ENCODE measurements at regions not wholly inside any gene's neighbourhood (a gene's known extent, or its start where the extent isn't known, plus 50 kb on each side); places are given as distances from the start of the nearest gene placed in this dataset.

DNA sequence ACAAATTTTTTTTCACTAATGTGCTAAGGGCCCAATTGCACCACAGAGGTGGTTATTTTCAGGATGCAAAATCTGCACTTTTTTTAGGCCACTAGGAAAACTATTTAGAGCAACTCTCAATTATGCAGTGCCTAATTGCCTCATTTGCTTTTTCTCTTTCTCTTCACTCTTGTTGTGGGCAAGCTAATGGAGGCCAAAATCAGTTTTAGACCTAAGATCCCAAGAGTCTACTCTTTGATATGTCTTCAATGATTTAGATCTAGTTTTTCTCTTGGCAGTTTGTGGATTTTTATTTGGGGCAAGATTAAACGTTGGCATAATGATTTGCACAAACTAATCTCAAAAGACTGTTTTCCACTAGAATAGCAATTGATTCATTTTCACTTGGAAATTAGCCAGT is 1996.9 kb downstream of the LRRC4C start:
- TF ChIP-seq, protein P1, sequence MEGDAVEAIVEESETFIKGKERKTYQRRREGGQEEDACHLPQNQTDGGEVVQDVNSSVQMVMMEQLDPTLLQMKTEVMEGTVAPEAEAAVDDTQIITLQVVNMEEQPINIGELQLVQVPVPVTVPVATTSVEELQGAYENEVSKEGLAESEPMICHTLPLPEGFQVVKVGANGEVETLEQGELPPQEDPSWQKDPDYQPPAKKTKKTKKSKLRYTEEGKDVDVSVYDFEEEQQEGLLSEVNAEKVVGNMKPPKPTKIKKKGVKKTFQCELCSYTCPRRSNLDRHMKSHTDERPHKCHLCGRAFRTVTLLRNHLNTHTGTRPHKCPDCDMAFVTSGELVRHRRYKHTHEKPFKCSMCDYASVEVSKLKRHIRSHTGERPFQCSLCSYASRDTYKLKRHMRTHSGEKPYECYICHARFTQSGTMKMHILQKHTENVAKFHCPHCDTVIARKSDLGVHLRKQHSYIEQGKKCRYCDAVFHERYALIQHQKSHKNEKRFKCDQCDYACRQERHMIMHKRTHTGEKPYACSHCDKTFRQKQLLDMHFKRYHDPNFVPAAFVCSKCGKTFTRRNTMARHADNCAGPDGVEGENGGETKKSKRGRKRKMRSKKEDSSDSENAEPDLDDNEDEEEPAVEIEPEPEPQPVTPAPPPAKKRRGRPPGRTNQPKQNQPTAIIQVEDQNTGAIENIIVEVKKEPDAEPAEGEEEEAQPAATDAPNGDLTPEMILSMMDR (IDR thresholded peaks at IDR 0.05; ENCODE audit: borderline replicate concordance, control extremely low read depth, extremely low read depth, insufficient read depth, missing control alignments) = no peak
- in situ Hi-C loops (cut with MboI; ENCODE audit: low sequenced_read_pairs, unreplicated experiment) = no loop called here
- no peak for DNase-seq (ENCODE audit: low spot score)

DNA sequence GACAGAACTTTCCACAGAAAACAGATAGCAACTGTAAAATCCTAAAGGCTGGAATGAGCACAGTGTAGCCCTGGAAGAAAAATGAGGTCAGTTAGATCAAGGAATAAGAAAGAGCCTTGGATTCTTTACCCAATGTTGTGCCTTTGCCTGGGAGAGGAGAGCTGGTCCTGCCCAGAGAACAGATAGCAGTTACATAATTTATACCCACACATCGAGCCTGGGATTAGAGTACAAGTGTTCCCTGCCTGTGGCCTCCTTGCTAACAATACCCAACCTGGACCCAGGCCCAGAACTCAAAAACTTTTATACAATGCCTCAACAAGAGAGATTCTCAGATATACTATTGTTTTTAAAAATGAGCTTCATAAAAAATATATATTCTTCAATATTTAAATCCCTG is 1998.4 kb downstream of the LRRC4C start:
- no peak for DNase-seq (ENCODE audit: low spot score)
- TF ChIP-seq, protein P1 (IDR thresholded peaks at IDR 0.05; ENCODE audit: borderline replicate concordance, control extremely low read depth, extremely low read depth, insufficient read depth, missing control alignments) = no peak
- in situ Hi-C loops (cut with MboI; ENCODE audit: low sequenced_read_pairs, unreplicated experiment) = no loop called here

DNA sequence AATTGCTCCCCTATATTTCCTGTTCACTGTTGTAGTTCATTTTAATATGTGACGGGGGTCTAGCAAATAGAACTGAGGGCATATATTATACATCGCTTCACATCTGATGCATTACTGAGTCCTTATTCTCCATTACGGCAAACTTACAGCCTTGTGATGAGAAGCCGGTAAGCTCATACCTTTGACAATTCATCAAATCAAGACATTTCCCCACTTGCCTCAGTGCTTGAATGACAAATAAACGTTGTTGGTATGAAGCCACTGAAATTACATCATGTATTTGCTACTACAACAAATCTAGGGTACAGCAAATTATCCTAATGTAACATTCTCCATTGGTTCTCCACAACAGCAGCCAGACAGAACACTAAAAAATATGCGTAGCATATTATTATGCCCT is 1999.8 kb downstream of the LRRC4C start:
- in situ Hi-C loops (cut with MboI; ENCODE audit: low sequenced_read_pairs, unreplicated experiment) = no loop called here
- no peak for DNase-seq (ENCODE audit: low spot score)
- TF ChIP-seq, protein P1 (IDR thresholded peaks at IDR 0.05; ENCODE audit: borderline replicate concordance, control extremely low read depth, extremely low read depth, insufficient read depth, missing control alignments) = no peak

DNA sequence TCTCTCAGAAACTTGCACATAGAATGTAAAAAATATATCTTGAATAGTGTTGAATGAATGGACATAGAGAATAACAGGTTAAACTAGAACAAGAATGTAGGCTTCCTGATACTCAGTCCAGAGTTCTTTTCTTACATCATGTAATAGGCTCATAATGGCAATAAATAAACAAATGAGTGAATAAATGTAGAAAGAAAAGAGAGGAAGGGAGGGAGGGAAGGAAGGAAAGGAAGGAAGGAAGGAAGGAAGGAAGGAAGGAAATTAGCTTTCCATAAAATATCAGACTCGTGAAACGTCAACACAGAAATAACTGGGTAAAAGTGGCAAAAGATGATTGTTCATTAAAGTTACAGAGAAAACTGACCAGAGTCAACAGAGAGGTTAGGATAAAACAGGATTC is 2001.0 kb downstream of the LRRC4C start:
- no peak for DNase-seq (ENCODE audit: low spot score)
- TF ChIP-seq, protein P1 (IDR thresholded peaks at IDR 0.05; ENCODE audit: borderline replicate concordance, control extremely low read depth, extremely low read depth, insufficient read depth, missing control alignments) = no peak
- in situ Hi-C loops (cut with MboI; ENCODE audit: low sequenced_read_pairs, unreplicated experiment) = no loop called here

DNA sequence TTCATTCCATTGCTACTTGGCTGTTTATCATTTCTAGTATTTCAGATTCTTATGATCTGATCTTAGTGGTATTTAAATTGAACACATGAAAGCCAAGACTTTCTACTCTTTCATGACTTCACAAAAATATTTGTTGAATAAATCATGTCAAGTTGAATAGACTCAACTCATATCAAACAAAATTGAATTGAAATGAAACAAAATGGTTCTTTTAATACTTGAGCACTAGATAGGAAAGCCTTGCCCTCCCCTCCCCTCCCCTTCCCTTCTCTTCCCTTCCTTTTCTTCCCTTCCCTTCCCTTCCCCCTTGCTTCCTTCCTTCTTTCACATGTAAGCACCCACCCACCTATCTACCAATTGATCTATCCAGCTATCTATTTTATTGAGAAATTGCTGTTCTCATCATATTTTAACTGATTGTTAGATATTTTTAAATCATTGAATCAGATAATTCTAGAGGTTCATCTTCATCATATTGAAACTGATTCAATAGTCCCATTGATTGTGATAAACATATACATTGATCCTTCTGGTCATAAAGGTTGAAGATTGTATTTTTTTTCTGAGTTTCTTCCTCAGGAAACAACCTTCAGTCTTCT is 2015.9 kb downstream of the LRRC4C start:
- no peak for DNase-seq (ENCODE audit: low spot score)
- in situ Hi-C loops (cut with MboI; ENCODE audit: low sequenced_read_pairs, unreplicated experiment) = no loop called here
- TF ChIP-seq, protein P1 (IDR thresholded peaks at IDR 0.05; ENCODE audit: borderline replicate concordance, control extremely low read depth, extremely low read depth, insufficient read depth, missing control alignments) = no peak

DNA sequence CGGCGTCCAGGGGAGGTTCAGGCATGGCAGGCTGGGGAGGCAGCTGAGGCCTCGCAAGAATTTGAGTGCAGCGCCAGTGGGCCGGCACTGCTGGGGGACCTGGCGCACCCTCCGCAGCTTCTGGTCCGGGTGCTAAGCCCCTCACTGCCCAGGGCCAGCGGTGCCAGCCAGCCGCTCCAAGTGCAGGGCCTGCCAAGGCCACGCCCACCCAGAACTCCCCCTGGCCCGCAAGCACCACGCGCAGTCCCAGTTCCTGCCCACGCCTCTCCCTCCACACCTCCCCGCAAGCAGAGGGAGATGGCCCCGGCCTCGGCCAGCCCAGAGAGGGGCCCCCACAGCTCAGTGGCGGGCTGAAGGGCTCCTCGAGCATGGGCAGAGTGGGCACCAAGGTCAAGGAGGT is 2017.3 kb downstream of the LRRC4C start:
- TF ChIP-seq, protein P1 (IDR thresholded peaks at IDR 0.05; ENCODE audit: borderline replicate concordance, control extremely low read depth, extremely low read depth, insufficient read depth, missing control alignments) = no peak
- in situ Hi-C loops (cut with MboI; ENCODE audit: low sequenced_read_pairs, unreplicated experiment) = no loop called here

More for the DNA sequence above, 2017.3 kb downstream of the LRRC4C start:
- DNase-seq (ENCODE audit: low spot score) = no peak

Measured in GM13976 (cell line).